ENCODE measurements at regions not wholly inside any gene's neighbourhood (a gene's known extent, or its start where the extent isn't known, plus 50 kb on each side); places are given as distances from the start of the nearest gene placed in this dataset.

GRCh38 chr15:25238716-25239470, 199.9 kb downstream of the UBE3A start:
- TF ChIP-seq CTCF (IDR thresholded peaks at IDR 0.05): no peak
- TF ChIP-seq POLR2A (IDR thresholded peaks at IDR 0.05): no peak

All from ovary (tissue), 3 donors.